ENCODE measurements at regions not wholly inside any gene's neighbourhood (a gene's known extent, or its start where the extent isn't known, plus 50 kb on each side); places are given as distances from the start of the nearest gene placed in this dataset.

GRCh38 chr13:89034015-89034414 is 1362.8 kb downstream of the SLITRK5 start:
- TF ChIP-seq CTCF (IDR thresholded peaks at IDR 0.05; ENCODE audit: insufficient read depth, low read length, poor library complexity, severe bottlenecking), result no peak
- TF ChIP-seq EZH2phosphoT487 (conservative IDR thresholded peaks at IDR 0.05; ENCODE audit: low read length), result no peak
